ENCODE measurements at regions not wholly inside any gene's neighbourhood (a gene's known extent, or its start where the extent isn't known, plus 50 kb on each side); places are given as distances from the start of the nearest gene placed in this dataset.
A peak's percentile ranks its signal among the peaks of the same experiment; 100 is the strongest.

DNA sequence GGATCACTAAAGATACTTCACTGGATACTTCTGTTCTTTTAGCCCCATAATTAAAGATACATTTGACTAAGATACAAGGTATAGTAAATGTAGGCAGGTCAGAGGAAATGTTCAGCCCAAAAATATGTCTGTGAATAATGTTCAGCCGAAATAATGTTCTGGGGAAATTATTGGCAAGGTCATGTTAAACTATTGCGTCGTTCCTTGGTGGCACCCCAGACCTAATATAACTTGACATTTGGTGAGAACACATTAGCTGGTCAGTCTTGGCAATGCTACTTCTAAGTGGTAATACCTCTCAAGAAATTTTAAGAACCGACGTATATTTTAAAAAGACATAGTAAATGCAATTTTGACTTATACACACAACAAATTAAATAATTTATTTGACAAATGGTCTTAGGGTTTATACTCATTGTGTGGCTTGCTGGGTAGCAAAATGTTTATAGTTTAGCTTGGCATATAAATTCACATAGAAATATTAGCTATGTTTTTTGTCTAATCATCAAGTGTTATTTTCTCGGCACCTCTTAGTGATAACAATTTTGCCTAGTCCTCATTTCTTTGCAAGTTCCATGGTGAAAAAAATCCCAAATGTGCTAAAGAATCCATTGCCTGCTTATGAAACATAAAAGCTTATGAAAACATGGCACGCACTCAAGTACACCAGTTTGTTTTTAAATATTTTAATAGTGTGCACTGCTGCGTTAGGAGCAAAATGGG, 270.3 kb upstream of the NEBL start:
- no peak for DNase-seq

DNA sequence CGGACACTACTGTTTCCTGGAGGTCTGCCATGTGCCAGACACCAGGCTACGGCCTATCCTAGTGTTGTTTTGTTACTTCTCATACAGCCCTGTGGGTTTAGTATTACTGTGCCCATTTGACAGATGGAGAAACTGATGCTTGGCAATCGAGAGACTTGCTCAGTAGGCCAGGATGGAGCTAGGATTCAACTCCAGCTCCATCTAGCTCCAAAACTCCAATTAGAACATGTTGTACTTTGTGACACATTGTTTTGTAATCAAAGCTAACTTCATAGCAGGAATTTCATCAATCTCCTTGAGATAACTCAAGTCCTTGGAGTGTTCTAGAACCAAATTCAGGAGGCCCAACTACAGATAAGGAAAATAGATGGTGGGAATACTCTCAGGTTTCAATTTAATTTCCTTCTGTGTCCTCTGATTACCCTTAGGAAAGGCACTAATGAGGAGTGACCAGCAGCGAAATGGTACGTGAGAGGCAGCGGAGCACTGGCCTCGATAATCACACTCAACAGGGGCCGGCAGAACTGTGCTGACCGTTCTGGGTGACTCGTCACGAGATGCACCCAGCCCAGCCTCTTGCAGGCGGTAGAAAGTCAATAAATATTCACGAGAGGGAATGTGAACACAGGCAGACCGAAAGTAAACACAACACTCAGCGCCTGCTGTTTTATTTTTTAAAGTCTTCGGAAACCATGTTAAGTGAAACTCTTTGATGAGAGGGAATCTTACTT, 269.6 kb upstream of the NEBL start:
- no peak for DNase-seq

DNA sequence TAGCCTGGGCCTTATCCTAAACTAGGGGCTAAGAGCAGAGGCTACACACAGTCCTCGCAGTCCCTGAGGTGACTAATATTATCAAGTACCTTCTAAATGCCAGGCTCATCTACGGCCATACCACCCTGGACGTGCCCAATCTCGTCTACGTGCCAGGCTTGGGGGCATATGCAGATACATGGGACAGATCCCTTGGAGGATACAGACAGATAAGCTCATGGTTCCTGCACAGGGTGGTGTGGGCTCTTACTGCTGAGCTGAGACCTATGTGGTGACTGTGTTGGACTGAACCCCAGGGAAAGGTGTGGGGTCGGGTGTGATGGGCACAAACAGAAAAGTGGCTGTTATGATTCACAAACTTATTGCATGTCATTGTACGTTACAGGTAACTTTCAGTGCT, 268.4 kb upstream of the NEBL start:
- DNase-seq, result no peak

DNA sequence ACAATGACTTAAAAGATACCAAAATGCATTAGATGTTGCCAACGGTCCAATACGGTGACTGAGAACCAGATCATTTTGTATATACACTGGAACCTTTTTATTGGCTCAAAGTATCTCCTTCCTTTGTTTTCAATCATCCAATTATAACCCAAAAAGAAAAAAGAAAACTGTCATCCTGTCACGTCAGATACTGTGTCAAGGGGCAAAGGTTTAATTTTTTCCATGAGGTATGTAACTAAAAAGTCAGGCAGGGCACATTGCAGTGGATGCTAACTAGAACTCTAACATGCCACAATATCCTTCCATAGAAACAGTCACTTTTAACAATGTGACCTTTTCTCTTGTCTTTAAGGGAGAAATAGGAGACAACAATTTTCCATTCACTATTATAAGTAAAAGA, 267.6 kb upstream of the NEBL start:
- DNase-seq, result no peak

DNA sequence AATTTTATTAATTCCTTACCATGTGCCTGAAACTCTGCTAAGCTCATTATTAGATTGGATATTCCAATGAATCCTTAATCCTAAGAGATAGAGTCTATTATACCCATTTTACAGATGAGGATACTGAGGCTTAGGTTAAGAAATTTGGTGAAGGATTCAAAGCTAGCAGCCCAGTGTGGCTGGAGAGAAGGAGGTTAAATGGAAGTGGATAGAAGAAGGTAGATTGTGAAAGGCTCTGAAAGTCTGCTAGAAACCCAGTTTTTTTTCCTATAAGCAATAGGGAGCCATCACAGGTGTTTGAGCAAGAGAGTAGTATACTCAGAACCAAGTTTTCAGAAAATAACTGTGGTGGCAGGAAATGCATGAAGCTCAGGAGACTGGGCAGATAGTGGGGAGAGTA, 265.8 kb upstream of the NEBL start:
- no peak for DNase-seq

DNA sequence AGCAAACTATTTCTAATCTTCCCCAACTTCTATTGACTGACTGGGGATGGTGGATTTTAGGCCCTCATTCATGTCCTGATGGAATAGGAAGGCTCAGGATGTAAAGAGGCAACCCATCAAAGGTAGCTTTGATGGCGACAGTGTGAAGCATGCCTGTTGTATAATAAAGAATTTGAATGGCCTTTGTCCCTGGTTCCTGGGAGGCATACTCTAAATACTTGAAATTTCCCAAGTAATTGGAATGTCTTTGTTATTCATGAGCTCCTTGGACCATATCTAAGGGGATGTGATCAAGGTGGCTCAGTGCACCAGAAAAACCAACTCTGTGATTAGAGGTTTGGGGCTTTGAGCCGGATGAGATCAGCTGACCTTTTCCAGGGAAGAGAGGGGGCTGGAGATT, 264.5 kb upstream of the NEBL start:
- no peak for DNase-seq

DNA sequence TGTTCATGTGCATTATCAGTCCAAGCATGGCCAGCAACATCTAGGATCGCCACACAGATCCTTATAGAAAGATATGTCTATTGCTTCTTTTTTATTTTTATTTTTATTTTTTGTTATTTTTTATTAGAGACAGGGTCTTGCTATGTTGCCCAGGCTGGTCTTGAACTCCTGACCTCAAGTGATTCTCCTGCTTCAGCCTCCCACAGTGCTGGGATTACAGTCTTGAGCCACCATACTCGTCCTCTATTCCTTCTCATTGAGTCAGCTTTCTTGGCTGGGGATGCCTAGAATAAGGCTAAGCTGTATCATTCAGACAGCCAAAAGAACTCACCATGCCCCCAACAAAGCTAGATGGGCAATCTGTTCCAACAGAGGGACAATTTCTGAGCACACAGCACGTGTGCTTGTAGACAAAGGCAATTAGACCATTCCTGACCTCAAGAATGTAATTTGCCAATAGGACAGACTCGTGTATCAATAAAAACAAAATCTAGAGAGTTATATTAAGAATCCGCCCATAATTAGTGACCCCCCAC, 264.0 kb upstream of the NEBL start:
- DNase-seq, result no peak

DNA sequence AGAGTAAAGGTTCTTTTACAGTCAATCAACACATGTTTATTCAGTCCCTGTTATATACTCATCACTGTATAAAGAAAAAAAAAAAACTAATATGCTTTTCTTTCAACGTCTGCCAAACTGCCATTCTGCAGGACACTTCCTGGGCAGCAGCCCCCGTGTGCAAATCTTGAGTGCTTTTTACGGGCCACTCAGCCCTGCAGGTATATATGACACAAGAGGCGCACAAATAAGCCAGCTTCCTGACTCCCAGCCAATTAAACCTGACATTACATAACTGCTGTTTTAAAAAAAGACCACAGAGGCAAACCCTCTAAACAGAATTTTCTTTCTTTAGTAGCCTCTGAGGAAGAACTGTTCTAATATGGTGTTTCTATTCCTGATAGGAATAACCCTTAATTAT, 263.0 kb upstream of the NEBL start:
- peak; percentile 32 for DNase-seq

DNA sequence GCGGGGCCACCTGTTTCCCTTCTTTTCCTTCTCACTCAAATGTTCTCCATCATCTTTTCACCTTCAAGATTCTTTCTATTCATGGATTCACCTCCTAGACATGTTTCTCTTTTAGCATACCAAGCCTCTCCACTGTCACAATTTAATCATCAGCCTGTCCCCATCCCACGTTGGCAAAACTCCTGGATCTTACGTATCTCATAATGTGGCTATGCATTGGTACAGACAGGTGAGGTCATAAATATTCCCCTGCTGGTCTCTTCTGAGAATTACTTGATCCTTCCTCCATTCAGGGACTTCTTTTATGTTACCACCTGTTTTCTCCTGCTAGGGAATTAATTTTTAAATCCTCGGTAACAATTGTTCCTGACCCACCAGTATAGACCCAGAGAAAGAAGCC, 262.6 kb upstream of the NEBL start:
- no peak for DNase-seq

DNA sequence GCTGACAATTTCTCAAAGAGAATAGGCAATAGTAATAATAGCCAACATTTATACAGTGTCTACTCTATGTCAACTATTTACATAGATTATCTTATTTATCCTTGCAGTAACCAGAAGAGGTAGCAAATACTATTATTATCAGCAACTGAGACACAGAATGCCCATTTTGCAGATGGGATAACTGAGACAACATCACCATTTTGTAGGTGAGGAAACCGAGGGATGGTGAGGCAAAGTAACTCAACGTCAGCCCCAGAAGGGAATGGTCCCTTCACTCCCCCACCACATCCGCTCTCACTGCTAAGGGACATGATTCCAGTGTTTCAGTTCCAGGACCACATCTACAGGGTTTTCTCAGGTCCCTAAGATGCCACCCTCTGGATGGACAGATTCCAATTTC, 261.2 kb upstream of the NEBL start:
- DNase-seq, result no peak

DNA sequence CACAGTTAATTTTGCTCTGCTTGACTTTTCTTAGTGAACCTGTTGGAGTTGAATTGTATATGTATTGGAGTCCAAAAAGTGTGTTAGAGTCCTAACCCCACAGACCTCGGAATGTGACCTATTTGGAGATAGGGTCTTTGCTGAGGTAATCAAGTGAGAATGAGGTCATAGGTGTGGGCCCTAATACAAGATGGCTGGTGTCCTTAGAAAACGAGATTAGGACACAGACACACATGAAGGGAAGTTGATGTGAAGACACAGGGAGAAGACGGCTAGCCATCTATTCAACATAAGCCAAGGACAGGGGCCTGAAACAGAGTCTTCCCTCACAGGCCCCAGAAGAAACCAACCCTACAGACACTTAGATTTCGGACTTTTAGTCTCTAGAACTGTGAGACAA, 260.6 kb upstream of the NEBL start:
- DNase-seq, result no peak

DNA sequence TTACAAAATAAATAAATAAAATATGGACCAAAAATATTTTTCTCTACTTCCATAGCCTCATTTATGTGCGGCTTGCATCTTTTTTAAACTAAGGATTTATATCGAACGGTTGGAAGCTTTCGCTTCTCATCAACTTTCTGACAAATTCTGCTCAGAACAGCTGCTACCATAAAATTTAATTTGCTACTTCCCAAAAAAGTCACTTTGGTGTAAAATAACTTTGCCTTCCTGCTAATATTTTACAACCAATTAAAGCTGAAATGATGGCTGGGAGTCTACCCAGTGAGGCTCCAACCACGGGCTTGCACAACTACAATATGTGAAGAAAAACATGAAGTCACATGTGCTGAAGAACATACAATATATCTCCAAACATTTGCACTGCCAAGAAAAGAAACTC, 253.1 kb upstream of the NEBL start:
- no peak for DNase-seq

DNA sequence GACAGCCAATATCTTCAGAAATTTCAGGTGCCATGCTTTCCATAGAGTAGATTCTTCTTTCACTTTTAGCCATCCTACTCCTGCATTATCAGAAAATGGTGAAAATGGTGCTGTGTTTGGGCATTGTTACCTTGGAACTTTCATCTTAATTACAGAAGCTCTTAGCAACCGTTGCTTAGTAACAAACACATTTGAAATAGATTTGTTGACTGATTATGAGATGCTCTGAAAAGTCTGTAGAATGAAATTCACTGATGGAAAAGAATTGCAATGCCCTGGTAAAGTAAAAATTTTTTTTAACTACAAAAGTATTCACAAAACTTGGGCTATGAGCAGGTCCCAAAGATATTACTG, 249.3 kb upstream of the NEBL start:
- DNase-seq, result no peak

DNA sequence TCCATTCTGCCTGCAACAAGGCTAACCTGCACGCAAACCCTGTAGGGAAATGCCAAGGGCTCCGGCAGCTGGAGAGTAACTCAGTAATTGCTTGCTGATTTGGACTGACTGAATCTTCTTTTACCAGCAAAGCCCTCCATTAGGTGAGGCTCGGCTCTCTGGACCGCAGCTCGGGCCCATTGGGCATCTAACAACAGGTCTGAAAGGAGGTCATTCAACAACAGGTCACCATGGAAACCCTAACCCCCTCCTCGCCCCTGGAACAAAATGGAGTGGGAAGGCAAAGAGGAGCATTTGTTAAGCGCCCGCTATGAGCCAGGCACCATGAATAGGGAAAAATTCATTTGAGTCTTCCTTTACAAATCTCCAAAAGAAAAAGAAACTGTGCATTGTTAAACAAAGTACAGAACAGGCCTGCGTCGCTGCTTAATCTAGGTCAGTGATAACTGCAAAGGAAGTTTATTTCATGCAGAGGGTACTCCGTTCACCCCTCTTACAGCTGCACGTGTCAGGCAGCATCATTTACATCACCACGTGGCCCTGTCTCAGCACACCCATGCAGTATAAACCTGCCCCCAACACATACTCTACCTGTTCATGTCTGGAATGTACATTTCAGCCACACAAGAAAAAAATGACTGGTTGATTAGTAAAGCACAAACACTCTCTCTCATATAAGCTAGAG, 248.8 kb upstream of the NEBL start:
- no peak for DNase-seq

DNA sequence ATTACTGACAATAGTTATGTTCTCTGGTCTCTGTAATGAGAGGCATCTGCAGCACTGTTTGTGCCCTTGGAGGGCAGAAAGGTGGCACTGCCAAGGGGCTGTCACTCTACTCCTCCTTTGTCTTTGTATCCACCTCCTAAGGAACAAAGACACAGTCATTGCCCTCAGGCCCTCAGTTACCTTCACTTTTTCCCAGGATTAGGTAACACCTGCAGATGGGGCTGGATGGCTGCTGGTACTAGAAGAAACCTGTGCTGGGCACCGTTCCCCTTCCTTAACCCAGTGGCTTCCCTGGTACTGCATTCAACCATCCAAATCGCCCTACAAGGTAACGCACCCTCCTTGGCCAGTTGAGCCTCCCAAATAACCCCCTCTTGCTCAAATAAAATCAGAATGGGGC, 246.9 kb upstream of the NEBL start:
- DNase-seq, result no peak

DNA sequence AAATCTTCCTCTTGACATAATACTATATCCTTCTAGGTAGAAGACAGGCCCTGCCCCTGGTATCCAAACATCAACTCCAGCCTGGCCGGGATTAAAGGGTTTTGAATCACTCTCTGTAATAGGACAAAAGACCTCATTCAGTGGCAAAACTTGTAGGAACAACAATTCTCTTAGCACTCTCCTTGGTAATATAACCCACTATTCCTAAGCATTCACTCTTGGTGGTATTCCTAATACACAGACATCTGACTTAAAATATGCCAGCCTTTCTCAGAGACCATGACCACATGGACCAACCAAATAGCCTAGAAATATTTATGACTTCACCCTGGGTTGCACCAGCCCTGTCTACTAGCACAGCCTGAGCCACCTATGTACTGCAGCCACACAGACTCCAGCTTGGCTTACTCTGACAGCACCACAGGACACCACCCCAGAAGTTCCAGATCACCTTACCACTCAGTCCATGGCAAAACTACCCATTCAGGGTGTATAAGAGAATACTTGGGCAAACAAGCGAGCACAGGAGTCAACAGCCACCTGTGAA, 244.9 kb upstream of the NEBL start:
- DNase-seq, result no peak

DNA sequence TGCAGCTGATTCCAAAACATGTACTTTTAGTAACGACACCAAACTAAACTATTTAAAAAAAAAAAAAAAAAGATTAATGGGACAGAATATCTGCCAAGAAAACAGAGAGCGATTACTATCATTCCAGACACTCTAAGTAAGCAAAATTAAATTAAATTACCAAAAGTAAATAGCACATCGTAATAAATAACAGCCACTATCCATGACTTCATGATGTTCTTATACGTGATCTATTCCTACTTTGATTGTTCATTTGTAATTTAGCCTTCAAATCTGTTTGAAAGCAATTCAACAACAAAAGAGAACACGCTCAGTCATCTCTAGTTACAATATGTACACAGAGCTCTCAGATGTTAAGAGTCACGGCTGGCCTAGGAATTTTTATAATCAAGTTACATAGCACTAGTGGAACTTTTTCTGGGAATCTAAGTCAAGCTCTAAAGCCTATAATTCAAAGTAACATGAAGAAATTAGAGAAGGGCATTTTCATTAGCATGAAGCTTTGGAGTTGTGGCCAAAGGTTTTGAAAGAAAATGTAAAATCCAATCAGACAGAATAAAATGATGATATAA, 241.7 kb upstream of the NEBL start:
- DNase-seq, result peak; percentile 1

DNA sequence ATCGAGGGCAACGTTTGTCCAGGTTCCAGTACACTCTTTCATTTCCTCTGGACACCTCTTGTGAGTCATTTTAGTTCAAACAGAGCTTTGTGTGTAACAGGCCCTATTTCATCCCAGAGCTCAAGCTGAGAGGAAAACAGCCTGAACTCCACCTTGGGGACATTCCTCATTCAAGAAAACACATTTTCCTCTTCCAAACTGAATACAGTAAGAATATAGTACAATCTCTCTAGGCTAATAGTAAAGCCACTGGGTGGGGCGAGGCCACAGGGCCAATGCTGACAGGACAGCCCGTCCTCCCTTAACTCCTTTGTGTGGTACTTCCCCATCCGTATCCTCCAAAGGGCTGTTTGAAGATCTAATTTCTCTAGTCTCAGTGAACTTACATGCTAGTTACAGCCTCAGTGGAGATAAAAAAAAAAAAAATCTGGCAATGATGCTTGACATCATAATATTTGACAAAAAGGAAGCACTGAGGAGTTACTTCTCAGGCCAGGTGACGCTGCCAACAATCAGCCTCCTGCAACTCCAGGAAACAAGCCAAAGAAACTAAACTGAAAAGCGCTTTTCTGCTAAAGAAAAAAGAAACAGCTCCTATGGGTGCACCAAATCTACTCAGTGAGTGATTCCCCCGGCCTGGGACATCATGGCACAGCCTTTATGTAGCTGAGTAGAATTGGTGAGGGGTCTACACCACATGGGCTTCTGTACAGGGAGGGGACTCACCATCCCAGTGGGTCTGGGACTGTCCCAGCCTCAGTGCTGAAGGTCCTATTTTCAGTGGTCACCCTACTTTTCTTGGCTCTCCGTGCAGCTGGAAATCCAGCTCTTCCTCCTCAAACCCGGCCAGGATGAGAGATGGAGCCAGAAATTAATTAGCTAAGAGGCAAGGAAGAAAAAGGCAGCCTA, 238.2 kb upstream of the NEBL start:
- DNase-seq, result no peak

DNA sequence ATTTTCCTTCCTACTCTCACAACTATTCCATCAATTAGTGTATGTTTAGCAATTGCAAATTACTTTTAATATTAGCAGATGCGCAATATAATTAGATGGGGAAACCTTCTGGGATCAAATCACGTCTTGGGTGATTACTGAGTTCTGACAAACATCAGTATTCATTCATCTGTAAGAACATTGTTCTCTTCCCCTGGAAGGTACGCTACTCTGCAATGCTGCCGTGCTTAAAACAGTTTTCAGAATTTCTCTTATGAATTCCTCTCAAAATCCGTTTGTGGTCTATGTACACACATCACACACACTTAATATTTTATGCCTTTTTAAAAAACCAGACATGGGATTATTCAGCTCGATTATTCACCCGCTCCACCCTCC, 237.5 kb upstream of the NEBL start:
- DNase-seq, result no peak

DNA sequence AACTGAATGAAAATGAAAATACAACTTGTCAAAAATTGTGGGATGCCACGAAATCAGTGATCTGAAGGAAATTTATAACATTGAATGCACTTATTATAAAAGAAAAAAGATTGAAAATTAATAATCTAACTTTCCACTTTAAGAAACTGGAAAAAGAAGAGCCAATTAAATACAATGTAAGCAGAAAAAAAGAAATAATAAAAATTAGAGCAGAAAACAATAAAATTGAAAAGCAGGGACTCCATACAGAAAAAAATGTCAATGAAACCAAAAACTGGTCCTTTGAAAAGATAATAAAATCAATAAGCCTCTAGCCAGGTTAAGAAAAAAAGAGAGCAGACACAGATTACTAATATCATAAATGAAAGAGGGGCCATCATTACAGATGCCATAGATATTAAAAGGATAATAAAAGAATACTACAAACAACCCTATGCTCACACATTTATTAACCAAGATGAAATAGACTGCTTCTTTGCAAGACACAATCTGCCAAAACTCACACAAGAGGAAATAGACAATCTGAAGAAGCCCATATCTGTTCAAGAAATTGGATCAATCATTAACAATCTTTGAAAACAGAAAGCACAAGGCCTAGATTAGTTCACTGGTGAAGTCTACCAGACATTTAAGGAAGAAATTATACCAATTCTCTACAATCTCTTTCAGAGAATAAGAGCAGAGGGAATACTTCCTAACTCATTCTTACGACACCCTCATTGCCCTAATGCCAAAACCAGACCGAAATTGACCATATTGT, 233.8 kb upstream of the NEBL start:
- no peak for DNase-seq

DNA sequence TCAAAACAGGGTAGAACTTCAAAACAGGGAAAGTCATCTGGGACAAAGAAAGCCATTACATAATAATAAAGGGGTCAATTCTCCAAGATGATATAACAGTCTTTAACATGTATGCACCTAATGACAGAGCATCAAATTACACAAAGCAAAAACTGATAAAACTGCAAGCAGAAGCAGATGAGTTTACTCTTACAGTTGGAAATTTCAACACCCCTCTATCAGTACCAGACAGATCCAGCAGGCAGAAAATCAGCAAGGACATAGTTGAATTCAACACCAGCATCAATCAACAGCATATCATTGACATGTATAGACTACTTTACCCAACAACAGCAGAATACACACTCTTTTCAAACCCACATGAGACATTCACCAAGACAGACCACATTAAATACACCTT, 233.0 kb upstream of the NEBL start:
- DNase-seq, result no peak

All from NCI-H1436 treated with DMSO at 0.1 percent for 48 hours (cell line).